Loucy (cell line): ENCODE measurements at regions not wholly inside any gene's neighbourhood (a gene's known extent, or its start where the extent isn't known, plus 50 kb on each side); places are given as distances from the start of the nearest gene placed in this dataset.

Source experiments
- H2AFZ ChIP-seq: fragments of 200-600 bp; sonication (generic); 2 replicates; pipeline ENCODE4 v1.6.0; 2016; ENCODE audit warnings: antibody characterized with exemption, mild to moderate bottlenecking, low read length, moderate library complexity
- H3F3A ChIP-seq: fragments of 200-600 bp; 2 replicates; pipeline ENCODE4 v1.6.0; 2016; ENCODE audit warnings: antibody characterized with exemption, low read depth, mild to moderate bottlenecking
- H3K27me3 ChIP-seq: fragments of 200-600 bp; sonication (generic); 2 replicates; pipeline ENCODE4 v1.6.1; 2014; ENCODE audit warnings: low read length, mild to moderate bottlenecking; ENCODE audit not compliant: insufficient read depth, poor library complexity, severe bottlenecking
- H3K36me3 ChIP-seq: fragments of 200-600 bp; sonication (generic); 2 replicates; pipeline ENCODE4 v1.6.1; 2016; ENCODE audit warnings: low read length; ENCODE audit not compliant: insufficient read depth
- H3K4me1 ChIP-seq: fragments of 200-600 bp; sonication (generic); 2 replicates; pipeline ENCODE4 v1.5.1; 2014; ENCODE audit warnings: low read length, mild to moderate bottlenecking; ENCODE audit not compliant: insufficient read depth, poor library complexity, severe bottlenecking
- H3K4me2 ChIP-seq: fragments of 200-600 bp; sonication (generic); 2 replicates; pipeline ENCODE4 v1.6.0; 2014; ENCODE audit warnings: antibody characterized with exemption, low read length, low read depth, mild to moderate bottlenecking; ENCODE audit not compliant: poor library complexity, severe bottlenecking
- H3K4me3 ChIP-seq: fragments of 200-600 bp; sonication (generic); 2 replicates; pipeline ENCODE4 v1.5.1; 2014; ENCODE audit warnings: low read length, mild to moderate bottlenecking, mixed read lengths; ENCODE audit not compliant: poor library complexity, severe bottlenecking
- H3K79me2 ChIP-seq: fragments of 200-600 bp; sonication (generic); 2 replicates; pipeline ENCODE4 v1.6.1; 2014; ENCODE audit warnings: low read length; ENCODE audit not compliant: insufficient read depth
- H3K9ac ChIP-seq: fragments of 200-600 bp; sonication (generic); 2 replicates; pipeline ENCODE4 v1.6.0; 2014; ENCODE audit warnings: mild to moderate bottlenecking, low read depth, low read length, moderate library complexity; ENCODE audit not compliant: poor library complexity, severe bottlenecking
- H3K9me2 ChIP-seq: fragments of 200-600 bp; sonication (generic); replicated peaks from 2 replicates; pipeline ENCODE4 v1.6.1; 2016; ENCODE audit warnings: low read depth, low read length, mixed read lengths
- H3K9me3 ChIP-seq: fragments of 200-600 bp; sonication (generic); 2 replicates; pipeline ENCODE4 v1.6.1; 2014; ENCODE audit warnings: mild to moderate bottlenecking, antibody characterized with exemption, low read length, low read depth; ENCODE audit not compliant: insufficient read depth
- H4K20me1 ChIP-seq: fragments of 200-600 bp; sonication (generic); 2 replicates; pipeline ENCODE4 v1.6.0; 2014; ENCODE audit warnings: antibody characterized with exemption, low read length, mild to moderate bottlenecking; ENCODE audit not compliant: insufficient read depth, poor library complexity, severe bottlenecking
- EZH2phosphoT487 ChIP-seq: fragments of 200-600 bp; IDR thresholded peaks from 2 replicates; pipeline ENCODE4 v1.6.1; 2018; ENCODE audit warnings: antibody characterized with exemption, mild to moderate bottlenecking, moderate library complexity, borderline replicate concordance
- TF ChIP-seq, protein P1 (sequence below): fragments of 200-600 bp; sonication (generic); conservative IDR thresholded peaks from 2 replicates; pipeline ENCODE4 v1.5.1; 2014; ENCODE audit warnings: mild to moderate bottlenecking, antibody characterized with exemption, low read length

DNA sequence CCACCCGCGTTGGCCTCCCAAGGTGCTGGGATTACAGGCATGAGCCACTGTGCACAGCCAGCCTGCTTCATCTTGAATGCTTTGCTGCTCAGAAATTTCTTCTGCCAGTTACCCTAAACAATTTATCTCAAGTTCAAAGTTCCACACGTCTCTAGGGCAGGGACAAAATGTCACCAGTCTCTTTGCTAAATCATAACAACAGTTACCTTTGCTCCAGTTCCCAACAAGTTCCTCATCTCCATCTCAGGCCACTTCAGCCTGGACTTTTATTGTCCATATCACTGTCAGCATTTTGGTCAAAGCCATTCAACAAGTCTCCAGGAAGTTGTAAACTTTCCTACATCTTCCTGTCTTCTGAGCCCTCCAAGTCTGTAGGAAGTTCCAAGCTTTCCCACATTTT, 159.5 kb upstream of the DYRK2 start:
- no peaks in the 10 kb centered on the region for H3K79me2 ChIP-seq
- H3K27me3 ChIP-seq, result no peaks in the 10 kb centered on the region
- H3K4me1 ChIP-seq, result peaks cover 16% of the 10 kb centered on the region
- H2AFZ ChIP-seq, result no peak overlapping the region
- no peak overlapping the region for H3K4me3 ChIP-seq
- H3K9me2 ChIP-seq, result no peaks in the 10 kb centered on the region
- no peak overlapping the region for H3K9ac ChIP-seq
- H3K4me2 ChIP-seq, result no peak overlapping the region
- no peak for TF ChIP-seq EZH2phosphoT487
- TF ChIP-seq, protein P1, sequence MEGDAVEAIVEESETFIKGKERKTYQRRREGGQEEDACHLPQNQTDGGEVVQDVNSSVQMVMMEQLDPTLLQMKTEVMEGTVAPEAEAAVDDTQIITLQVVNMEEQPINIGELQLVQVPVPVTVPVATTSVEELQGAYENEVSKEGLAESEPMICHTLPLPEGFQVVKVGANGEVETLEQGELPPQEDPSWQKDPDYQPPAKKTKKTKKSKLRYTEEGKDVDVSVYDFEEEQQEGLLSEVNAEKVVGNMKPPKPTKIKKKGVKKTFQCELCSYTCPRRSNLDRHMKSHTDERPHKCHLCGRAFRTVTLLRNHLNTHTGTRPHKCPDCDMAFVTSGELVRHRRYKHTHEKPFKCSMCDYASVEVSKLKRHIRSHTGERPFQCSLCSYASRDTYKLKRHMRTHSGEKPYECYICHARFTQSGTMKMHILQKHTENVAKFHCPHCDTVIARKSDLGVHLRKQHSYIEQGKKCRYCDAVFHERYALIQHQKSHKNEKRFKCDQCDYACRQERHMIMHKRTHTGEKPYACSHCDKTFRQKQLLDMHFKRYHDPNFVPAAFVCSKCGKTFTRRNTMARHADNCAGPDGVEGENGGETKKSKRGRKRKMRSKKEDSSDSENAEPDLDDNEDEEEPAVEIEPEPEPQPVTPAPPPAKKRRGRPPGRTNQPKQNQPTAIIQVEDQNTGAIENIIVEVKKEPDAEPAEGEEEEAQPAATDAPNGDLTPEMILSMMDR, result no peak
- H3K9me3 ChIP-seq, result peaks cover 19% of the 10 kb centered on the region; the same call in 1 of the 2 replicates
- no peaks in the 10 kb centered on the region for H4K20me1 ChIP-seq
- H3K36me3 ChIP-seq, result no peaks in the 10 kb centered on the region
- H3F3A ChIP-seq, result no peaks in the 10 kb centered on the region

DNA sequence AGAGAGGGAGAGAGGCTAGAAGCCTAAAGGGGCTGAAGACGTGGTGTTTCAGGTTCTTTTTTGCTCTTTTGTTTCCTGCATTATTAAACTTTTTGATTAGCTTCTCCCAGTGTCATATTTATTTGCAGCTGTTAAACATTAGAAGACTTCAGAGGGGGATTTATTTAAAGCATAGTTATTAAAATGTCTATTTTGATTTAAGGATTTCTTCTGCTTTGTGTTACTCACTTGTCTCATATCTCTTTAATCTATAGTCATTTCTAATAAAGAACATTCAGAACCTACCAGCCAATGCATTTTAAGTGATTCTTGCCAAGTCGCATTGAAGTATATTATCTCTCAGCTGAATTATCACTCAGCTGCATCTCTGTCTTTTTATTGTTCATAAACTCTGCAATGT, 152.0 kb upstream of the DYRK2 start:
- no peaks in the 10 kb centered on the region for H4K20me1 ChIP-seq
- no peaks in the 10 kb centered on the region for H3K9me2 ChIP-seq
- H3K9ac ChIP-seq, result no peak overlapping the region
- no peaks in the 10 kb centered on the region for H3K27me3 ChIP-seq
- no peak overlapping the region for H3K4me3 ChIP-seq
- H3K4me2 ChIP-seq, result no peak overlapping the region
- H3K9me3 ChIP-seq, result peaks cover 4% of the 10 kb centered on the region; the same call in 1 of the 2 replicates
- no peaks in the 10 kb centered on the region for H3K36me3 ChIP-seq
- no peaks in the 10 kb centered on the region for H3K79me2 ChIP-seq
- no peaks in the 10 kb centered on the region for H3F3A ChIP-seq
- TF ChIP-seq EZH2phosphoT487, result no peak
- TF ChIP-seq, protein P1, result no peak
- peaks cover 11% of the 10 kb centered on the region for H3K4me1 ChIP-seq
- H2AFZ ChIP-seq, result no peak overlapping the region

DNA sequence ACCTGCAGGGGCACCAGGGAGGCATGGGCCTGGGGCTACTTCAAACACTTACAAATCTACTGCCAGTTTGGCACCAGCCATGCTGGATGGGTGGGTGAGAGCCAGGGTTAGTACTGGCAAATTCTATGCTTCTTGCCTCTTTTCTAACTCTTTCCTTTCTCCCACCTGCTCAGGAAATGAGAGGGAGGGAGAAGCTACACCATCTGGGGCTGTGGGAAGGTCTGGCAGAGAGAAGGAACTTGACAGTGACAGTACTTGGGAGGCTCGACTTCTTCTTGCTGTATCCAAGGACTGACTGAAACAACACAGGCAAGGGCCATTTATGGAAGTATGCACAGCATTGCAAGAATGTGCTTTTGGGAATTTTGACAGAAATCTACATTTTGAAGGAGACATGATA, 149.6 kb upstream of the DYRK2 start:
- no peaks in the 10 kb centered on the region for H3K79me2 ChIP-seq
- no peaks in the 10 kb centered on the region for H3K9me2 ChIP-seq
- H3K9ac ChIP-seq, result no peak overlapping the region
- H3K36me3 ChIP-seq, result no peaks in the 10 kb centered on the region
- no peak overlapping the region for H3K4me2 ChIP-seq
- no peaks in the 10 kb centered on the region for H3K9me3 ChIP-seq
- H3F3A ChIP-seq, result no peaks in the 10 kb centered on the region
- no peak for TF ChIP-seq EZH2phosphoT487
- TF ChIP-seq, protein P1, result no peak
- H4K20me1 ChIP-seq, result no peaks in the 10 kb centered on the region
- peaks cover 11% of the 10 kb centered on the region for H3K4me1 ChIP-seq
- H2AFZ ChIP-seq, result no peak overlapping the region
- H3K4me3 ChIP-seq, result no peak overlapping the region
- H3K27me3 ChIP-seq, result no peaks in the 10 kb centered on the region
